ENCODE measurements at regions not wholly inside any gene's neighbourhood (a gene's known extent, or its start where the extent isn't known, plus 50 kb on each side); places are given as distances from the start of the nearest gene placed in this dataset.

- peaks cover 10% of the 10 kb centered on the region for H3K4me1 ChIP-seq (ENCODE audit: insufficient read depth, low read length)
Observed at GRCh38 chr4:96092151-96092705, 252.3 kb downstream of the PDHA2 start.

GRCh38 chr4:96093057-96093456 is 253.2 kb downstream of the PDHA2 start:
- Histone ChIP-seq H3K4me1 (ENCODE audit: insufficient read depth, low read length) (peaks cover 10% of the 10 kb centered on the region), H3K9me3 (ENCODE audit: low read length) (no peaks in the 10 kb centered on the region), H3K27me3 (ENCODE audit: insufficient read depth, low read length) (no peaks in the 10 kb centered on the region), H2AFZ (ENCODE audit: low read depth, low read length) (peak overlapping the region; percentile 56), H3K36me3 (ENCODE audit: insufficient read depth, low read length) (no peaks in the 10 kb centered on the region), H3K4me3 (ENCODE audit: low read length) (no peak overlapping the region)

More at GRCh38 chr4:96092151-96092705, 252.3 kb downstream of the PDHA2 start:
- Histone ChIP-seq H3K36me3 (ENCODE audit: insufficient read depth, low read length) (no peaks in the 10 kb centered on the region), H2AFZ (ENCODE audit: low read depth, low read length) (no peak overlapping the region), H3K27me3 (ENCODE audit: insufficient read depth, low read length) (no peaks in the 10 kb centered on the region), H3K9me3 (ENCODE audit: low read length) (no peaks in the 10 kb centered on the region), H3K4me3 (ENCODE audit: low read length) (no peak overlapping the region)

- H2AFZ ChIP-seq (ENCODE audit: low read depth, low read length), result peak overlapping the region; percentile 56
- no peak overlapping the region for H3K4me3 ChIP-seq (ENCODE audit: low read length)
- no peaks in the 10 kb centered on the region for H3K9me3 ChIP-seq (ENCODE audit: low read length)
- H3K36me3 ChIP-seq (ENCODE audit: insufficient read depth, low read length), result no peaks in the 10 kb centered on the region
- peaks cover 10% of the 10 kb centered on the region for H3K4me1 ChIP-seq (ENCODE audit: insufficient read depth, low read length)
- no peaks in the 10 kb centered on the region for H3K27me3 ChIP-seq (ENCODE audit: insufficient read depth, low read length)
Observed at GRCh38 chr4:96093563-96093962, 253.7 kb downstream of the PDHA2 start.

GRCh38 chr4:96094183-96094582 is 254.3 kb downstream of the PDHA2 start:
- peak overlapping the region; percentile 56 for H2AFZ ChIP-seq (ENCODE audit: low read depth, low read length)
- no peaks in the 10 kb centered on the region for H3K27me3 ChIP-seq (ENCODE audit: insufficient read depth, low read length)
- H3K9me3 ChIP-seq (ENCODE audit: low read length), result no peaks in the 10 kb centered on the region
- no peaks in the 10 kb centered on the region for H3K36me3 ChIP-seq (ENCODE audit: insufficient read depth, low read length)
- peaks cover 10% of the 10 kb centered on the region for H3K4me1 ChIP-seq (ENCODE audit: insufficient read depth, low read length)
- no peak overlapping the region for H3K4me3 ChIP-seq (ENCODE audit: low read length)

GRCh38 chr4:96097040-96097607 is 257.2 kb downstream of the PDHA2 start:
- Histone ChIP-seq H3K4me1 (ENCODE audit: insufficient read depth, low read length) (peaks cover 10% of the 10 kb centered on the region), H3K9me3 (ENCODE audit: low read length) (no peaks in the 10 kb centered on the region), H3K27me3 (ENCODE audit: insufficient read depth, low read length) (no peaks in the 10 kb centered on the region), H3K36me3 (ENCODE audit: insufficient read depth, low read length) (no peaks in the 10 kb centered on the region), H2AFZ (ENCODE audit: low read depth, low read length) (no peak overlapping the region), H3K4me3 (ENCODE audit: low read length) (no peak overlapping the region)

- Histone ChIP-seq H3K36me3 (ENCODE audit: insufficient read depth, low read length) (no peaks in the 10 kb centered on the region), H3K27me3 (ENCODE audit: insufficient read depth, low read length) (no peaks in the 10 kb centered on the region), H3K4me3 (ENCODE audit: low read length) (no peak overlapping the region), H3K4me1 (ENCODE audit: insufficient read depth, low read length) (peaks cover 10% of the 10 kb centered on the region), H2AFZ (ENCODE audit: low read depth, low read length) (no peak overlapping the region), H3K9me3 (ENCODE audit: low read length) (no peaks in the 10 kb centered on the region)
Observed at GRCh38 chr4:96097693-96098092, 257.8 kb downstream of the PDHA2 start.

GRCh38 chr4:96099031-96099430 is 259.1 kb downstream of the PDHA2 start:
- Histone ChIP-seq H3K4me1 (ENCODE audit: insufficient read depth, low read length) (peaks cover 9% of the 10 kb centered on the region), H2AFZ (ENCODE audit: low read depth, low read length) (no peak overlapping the region), H3K27me3 (ENCODE audit: insufficient read depth, low read length) (no peaks in the 10 kb centered on the region), H3K9me3 (ENCODE audit: low read length) (no peaks in the 10 kb centered on the region), H3K36me3 (ENCODE audit: insufficient read depth, low read length) (no peaks in the 10 kb centered on the region), H3K4me3 (ENCODE audit: low read length) (no peak overlapping the region)

- no peak overlapping the region for H2AFZ ChIP-seq (ENCODE audit: low read depth, low read length)
Observed at GRCh38 chr4:96102541-96103026, 262.7 kb downstream of the PDHA2 start.

GRCh38 chr4:96103086-96103485 is 263.2 kb downstream of the PDHA2 start:
- Histone ChIP-seq H2AFZ (ENCODE audit: low read depth, low read length) (no peak overlapping the region), H3K36me3 (ENCODE audit: insufficient read depth, low read length) (no peaks in the 10 kb centered on the region), H3K4me1 (ENCODE audit: insufficient read depth, low read length) (no peaks in the 10 kb centered on the region), H3K27me3 (ENCODE audit: insufficient read depth, low read length) (no peaks in the 10 kb centered on the region), H3K4me3 (ENCODE audit: low read length) (no peak overlapping the region), H3K9me3 (ENCODE audit: low read length) (no peaks in the 10 kb centered on the region)

More at GRCh38 chr4:96102541-96103026, 262.7 kb downstream of the PDHA2 start:
- no peaks in the 10 kb centered on the region for H3K36me3 ChIP-seq (ENCODE audit: insufficient read depth, low read length)
- H3K27me3 ChIP-seq (ENCODE audit: insufficient read depth, low read length), result no peaks in the 10 kb centered on the region
- H3K4me3 ChIP-seq (ENCODE audit: low read length), result no peak overlapping the region
- H3K4me1 ChIP-seq (ENCODE audit: insufficient read depth, low read length), result no peaks in the 10 kb centered on the region
- no peaks in the 10 kb centered on the region for H3K9me3 ChIP-seq (ENCODE audit: low read length)

GRCh38 chr4:96108146-96108545 is 268.3 kb downstream of the PDHA2 start:
- peaks cover 3% of the 10 kb centered on the region for H3K9me3 ChIP-seq (ENCODE audit: low read length)
- no peaks in the 10 kb centered on the region for H3K27me3 ChIP-seq (ENCODE audit: insufficient read depth, low read length)
- no peak overlapping the region for H3K4me3 ChIP-seq (ENCODE audit: low read length)
- no peaks in the 10 kb centered on the region for H3K4me1 ChIP-seq (ENCODE audit: insufficient read depth, low read length)
- H3K36me3 ChIP-seq (ENCODE audit: insufficient read depth, low read length), result no peaks in the 10 kb centered on the region
- no peak overlapping the region for H2AFZ ChIP-seq (ENCODE audit: low read depth, low read length)

GRCh38 chr4:96112631-96113030 is 272.7 kb downstream of the PDHA2 start:
- Histone ChIP-seq H2AFZ (ENCODE audit: low read depth, low read length) (no peak overlapping the region), H3K4me3 (ENCODE audit: low read length) (no peak overlapping the region), H3K4me1 (ENCODE audit: insufficient read depth, low read length) (no peaks in the 10 kb centered on the region), H3K9me3 (ENCODE audit: low read length) (peaks cover 3% of the 10 kb centered on the region), H3K36me3 (ENCODE audit: insufficient read depth, low read length) (no peaks in the 10 kb centered on the region), H3K27me3 (ENCODE audit: insufficient read depth, low read length) (no peaks in the 10 kb centered on the region)

GRCh38 chr4:96120206-96120605 is 280.3 kb downstream of the PDHA2 start:
- H3K36me3 ChIP-seq (ENCODE audit: insufficient read depth, low read length), result no peaks in the 10 kb centered on the region
- H3K9me3 ChIP-seq (ENCODE audit: low read length), result no peaks in the 10 kb centered on the region
- no peak overlapping the region for H2AFZ ChIP-seq (ENCODE audit: low read depth, low read length)
- H3K4me1 ChIP-seq (ENCODE audit: insufficient read depth, low read length), result no peaks in the 10 kb centered on the region
- no peaks in the 10 kb centered on the region for H3K27me3 ChIP-seq (ENCODE audit: insufficient read depth, low read length)
- H3K4me3 ChIP-seq (ENCODE audit: low read length), result no peak overlapping the region

GRCh38 chr4:96126227-96126626 is 286.3 kb downstream of the PDHA2 start:
- no peaks in the 10 kb centered on the region for H3K4me1 ChIP-seq (ENCODE audit: insufficient read depth, low read length)
- H2AFZ ChIP-seq (ENCODE audit: low read depth, low read length), result no peak overlapping the region
- no peaks in the 10 kb centered on the region for H3K9me3 ChIP-seq (ENCODE audit: low read length)
- no peaks in the 10 kb centered on the region for H3K36me3 ChIP-seq (ENCODE audit: insufficient read depth, low read length)
- H3K27me3 ChIP-seq (ENCODE audit: insufficient read depth, low read length), result no peaks in the 10 kb centered on the region
- H3K4me3 ChIP-seq (ENCODE audit: low read length), result no peak overlapping the region

- no peak overlapping the region for H3K4me3 ChIP-seq (ENCODE audit: low read length)
- H3K36me3 ChIP-seq (ENCODE audit: insufficient read depth, low read length), result no peaks in the 10 kb centered on the region
- no peak overlapping the region for H2AFZ ChIP-seq (ENCODE audit: low read depth, low read length)
Observed at GRCh38 chr4:96131186-96131585, 291.3 kb downstream of the PDHA2 start.

More at GRCh38 chr4:96131186-96131585, 291.3 kb downstream of the PDHA2 start:
- no peaks in the 10 kb centered on the region for H3K4me1 ChIP-seq (ENCODE audit: insufficient read depth, low read length)
- no peaks in the 10 kb centered on the region for H3K9me3 ChIP-seq (ENCODE audit: low read length)
- no peaks in the 10 kb centered on the region for H3K27me3 ChIP-seq (ENCODE audit: insufficient read depth, low read length)

Data from neuron (in vitro differentiated cells).